ENCODE measurements at regions not wholly inside any gene's neighbourhood (a gene's known extent, or its start where the extent isn't known, plus 50 kb on each side); places are given as distances from the start of the nearest gene placed in this dataset.

DNA sequence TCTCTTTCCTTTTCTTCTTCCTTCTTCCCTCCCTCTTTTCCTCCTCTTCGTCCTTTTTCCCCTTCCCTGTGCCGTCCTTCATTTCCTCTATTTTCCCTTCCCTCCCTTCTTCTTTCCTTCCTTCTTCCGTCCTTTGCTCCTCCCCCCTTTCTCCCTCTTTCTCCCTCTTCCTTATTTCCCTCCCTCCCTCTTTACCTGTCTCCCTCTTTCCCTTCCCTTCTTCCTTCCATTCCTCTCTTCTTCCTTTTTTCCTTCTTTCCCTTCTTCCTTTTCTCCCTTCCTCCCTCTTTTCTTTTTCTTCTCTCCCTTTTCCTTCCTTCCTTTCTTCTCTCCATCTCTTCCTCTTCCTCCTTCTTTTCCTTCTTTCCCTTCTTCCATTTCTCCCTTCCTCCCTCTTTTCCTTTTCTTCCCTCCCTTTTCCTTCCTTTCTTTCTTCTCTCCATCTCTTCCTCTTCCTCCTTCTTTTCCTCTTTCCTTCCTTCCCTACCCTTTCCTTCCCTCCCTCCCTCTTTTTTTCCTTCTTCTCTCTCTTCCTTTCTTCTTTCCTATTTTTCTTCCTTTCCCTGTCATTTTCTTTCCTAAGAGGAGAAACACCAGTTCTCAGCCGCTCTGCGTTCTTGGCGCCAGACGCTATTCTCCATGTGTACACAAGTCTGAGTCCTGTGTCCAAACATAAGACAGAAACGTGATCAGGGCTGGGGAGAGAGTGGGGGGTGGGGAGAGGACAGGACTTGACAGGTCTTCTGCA, 597.1 kb downstream of the MID1IP1 start:
- TF ChIP-seq EZH2phosphoT487 (IDR thresholded peaks at IDR 0.05; ENCODE audit: borderline replicate concordance, low read length) (no peak), CTCF (IDR thresholded peaks at IDR 0.05; ENCODE audit: low read depth, low read length, poor library complexity, severe bottlenecking) (no peak)
- H3K4me1 ChIP-seq (ENCODE audit: control insufficient read depth, low read length) = no peaks in the 10 kb centered on the region
- H3F3A ChIP-seq (ENCODE audit: control insufficient read depth, insufficient read depth) = no peaks in the 10 kb centered on the region
- H3K36me3 ChIP-seq (ENCODE audit: control insufficient read depth, low read length) = no peaks in the 10 kb centered on the region
- H4K20me1 ChIP-seq (ENCODE audit: control insufficient read depth, insufficient read depth, low read depth, low read length) = no peaks in the 10 kb centered on the region
- no peaks in the 10 kb centered on the region for H3K79me2 ChIP-seq (ENCODE audit: control insufficient read depth, low read length)
- no peak overlapping the region for H3K4me2 ChIP-seq (ENCODE audit: low read length)
- H3K4me3 ChIP-seq (ENCODE audit: low read length) = no peak overlapping the region
- no peak overlapping the region for H3K27ac ChIP-seq (ENCODE audit: low read depth, low read length)
- H3K9me3 ChIP-seq (ENCODE audit: control insufficient read depth, insufficient read depth, low read length) = no peaks in the 10 kb centered on the region
- no peaks in the 10 kb centered on the region for H3K9me2 ChIP-seq (replicated peaks; ENCODE audit: control insufficient read depth, low read length)
- no peaks in the 10 kb centered on the region for H3K27me3 ChIP-seq (ENCODE audit: control insufficient read depth, low read length)

DNA sequence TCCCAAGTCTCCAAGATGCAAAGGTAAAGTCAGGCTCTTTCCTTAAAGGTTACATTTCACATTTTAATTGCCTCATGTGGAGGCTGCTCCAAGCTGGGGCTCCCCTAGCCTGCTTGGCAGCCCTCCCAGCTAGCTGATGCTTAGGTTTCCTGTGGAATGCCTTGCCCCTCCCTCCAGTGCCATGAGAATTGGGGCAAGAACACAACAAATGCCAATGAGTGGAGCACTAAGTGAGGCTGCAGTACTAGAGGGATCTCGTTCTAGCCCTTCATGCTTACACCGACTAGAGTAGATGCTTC, 597.7 kb downstream of the MID1IP1 start:
- no peak overlapping the region for H3K4me2 ChIP-seq (ENCODE audit: low read length)
- no peaks in the 10 kb centered on the region for H3K79me2 ChIP-seq (ENCODE audit: control insufficient read depth, low read length)
- H3K4me1 ChIP-seq (ENCODE audit: control insufficient read depth, low read length) = no peaks in the 10 kb centered on the region
- TF ChIP-seq CTCF (IDR thresholded peaks at IDR 0.05; ENCODE audit: low read depth, low read length, poor library complexity, severe bottlenecking) (no peak), EZH2phosphoT487 (IDR thresholded peaks at IDR 0.05; ENCODE audit: borderline replicate concordance, low read length) (no peak)
- H3K4me3 ChIP-seq (ENCODE audit: low read length) = no peak overlapping the region
- H3K27me3 ChIP-seq (ENCODE audit: control insufficient read depth, low read length) = no peaks in the 10 kb centered on the region
- no peaks in the 10 kb centered on the region for H3F3A ChIP-seq (ENCODE audit: control insufficient read depth, insufficient read depth)
- H3K27ac ChIP-seq (ENCODE audit: low read depth, low read length) = no peak overlapping the region
- no peaks in the 10 kb centered on the region for H3K9me3 ChIP-seq (ENCODE audit: control insufficient read depth, insufficient read depth, low read length)
- H3K36me3 ChIP-seq (ENCODE audit: control insufficient read depth, low read length) = no peaks in the 10 kb centered on the region
- no peaks in the 10 kb centered on the region for H4K20me1 ChIP-seq (ENCODE audit: control insufficient read depth, insufficient read depth, low read depth, low read length)
- H3K9me2 ChIP-seq (replicated peaks; ENCODE audit: control insufficient read depth, low read length) = no peaks in the 10 kb centered on the region

GRCh38 chrX:39399387-39399786, 598.1 kb downstream of the MID1IP1 start:
- no peaks in the 10 kb centered on the region for H4K20me1 ChIP-seq (ENCODE audit: control insufficient read depth, insufficient read depth, low read depth, low read length)
- no peaks in the 10 kb centered on the region for H3K4me1 ChIP-seq (ENCODE audit: control insufficient read depth, low read length)
- H3K36me3 ChIP-seq (ENCODE audit: control insufficient read depth, low read length) = no peaks in the 10 kb centered on the region
- H3K4me2 ChIP-seq (ENCODE audit: low read length) = no peak overlapping the region
- H3K9me2 ChIP-seq (replicated peaks; ENCODE audit: control insufficient read depth, low read length) = no peaks in the 10 kb centered on the region
- H3K4me3 ChIP-seq (ENCODE audit: low read length) = no peak overlapping the region
- H3K9me3 ChIP-seq (ENCODE audit: control insufficient read depth, insufficient read depth, low read length) = no peaks in the 10 kb centered on the region
- no peaks in the 10 kb centered on the region for H3K79me2 ChIP-seq (ENCODE audit: control insufficient read depth, low read length)
- no peak overlapping the region for H3K27ac ChIP-seq (ENCODE audit: low read depth, low read length)
- no peaks in the 10 kb centered on the region for H3K27me3 ChIP-seq (ENCODE audit: control insufficient read depth, low read length)
- no peaks in the 10 kb centered on the region for H3F3A ChIP-seq (ENCODE audit: control insufficient read depth, insufficient read depth)
- TF ChIP-seq EZH2phosphoT487 (IDR thresholded peaks at IDR 0.05; ENCODE audit: borderline replicate concordance, low read length) = no peak
- TF ChIP-seq CTCF (IDR thresholded peaks at IDR 0.05; ENCODE audit: low read depth, low read length, poor library complexity, severe bottlenecking) = no peak

Measured in DOHH2 (cell line).